ENCODE measurements at regions not wholly inside any gene's neighbourhood (a gene's known extent, or its start where the extent isn't known, plus 50 kb on each side); places are given as distances from the start of the nearest gene placed in this dataset.

DNA sequence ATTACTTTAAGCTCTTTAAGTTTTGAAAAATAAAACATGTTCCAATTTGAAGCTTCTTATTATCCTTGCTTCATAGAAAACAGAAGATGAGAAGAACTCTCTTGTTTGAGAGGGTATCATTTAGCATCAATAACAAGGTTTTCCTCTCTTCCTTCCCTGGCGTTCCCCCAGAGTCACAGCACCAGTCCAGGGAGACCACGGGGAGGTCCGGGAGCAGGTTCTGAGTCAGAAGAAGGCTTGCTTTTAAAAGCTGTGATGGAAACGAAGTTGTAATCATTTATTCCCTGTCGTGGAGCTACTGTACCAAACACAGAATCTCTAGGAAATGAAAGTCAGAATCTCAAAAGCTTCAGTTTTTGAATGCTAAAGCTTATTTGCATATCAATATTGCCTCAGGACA lies 174.0 kb upstream of the LSM14A start:
- H3K27ac ChIP-seq (ENCODE audit: low read depth in 1 of 2, low read length in 2 of 2): no peak overlapping the region
- H3K9ac ChIP-seq (ENCODE audit: low read depth in 1 of 2, low read length in 2 of 2): no peak overlapping the region
- H3K36me3 ChIP-seq (ENCODE audit: control insufficient read depth in 4 of 4, insufficient read depth in 3 of 4, low read depth in 1 of 4, low read length in 3 of 4): no peaks in the 10 kb centered on the region
- TF ChIP-seq GABPA (IDR thresholded peaks at IDR 0.05 in 1 of 2, conservative IDR thresholded peaks at IDR 0.05 in 1 of 2): no peak
- TF ChIP-seq, protein P1, sequence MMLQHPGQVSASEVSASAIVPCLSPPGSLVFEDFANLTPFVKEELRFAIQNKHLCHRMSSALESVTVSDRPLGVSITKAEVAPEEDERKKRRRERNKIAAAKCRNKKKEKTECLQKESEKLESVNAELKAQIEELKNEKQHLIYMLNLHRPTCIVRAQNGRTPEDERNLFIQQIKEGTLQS (IDR thresholded peaks at IDR 0.05): no peak
- no peak overlapping the region for H3K4me3 ChIP-seq (ENCODE audit: low read depth in 1 of 3, low read length in 3 of 3)
- H3K27me3 ChIP-seq (ENCODE audit: control insufficient read depth in 4 of 4, insufficient read depth in 4 of 4, low read length in 3 of 4): no peaks in the 10 kb centered on the region
- H3K9me3 ChIP-seq (ENCODE audit: control insufficient read depth in 4 of 4, low read length in 3 of 4): no peaks in the 10 kb centered on the region
- 25% methylated on average over 5 of the region's 5 CpGs for WGBS
- no peak for DNase-seq (ENCODE audit: low spot score)
- no peaks in the 10 kb centered on the region for H3K4me1 ChIP-seq (ENCODE audit: control insufficient read depth in 4 of 4, insufficient read depth in 4 of 4, low read length in 3 of 4)

DNA sequence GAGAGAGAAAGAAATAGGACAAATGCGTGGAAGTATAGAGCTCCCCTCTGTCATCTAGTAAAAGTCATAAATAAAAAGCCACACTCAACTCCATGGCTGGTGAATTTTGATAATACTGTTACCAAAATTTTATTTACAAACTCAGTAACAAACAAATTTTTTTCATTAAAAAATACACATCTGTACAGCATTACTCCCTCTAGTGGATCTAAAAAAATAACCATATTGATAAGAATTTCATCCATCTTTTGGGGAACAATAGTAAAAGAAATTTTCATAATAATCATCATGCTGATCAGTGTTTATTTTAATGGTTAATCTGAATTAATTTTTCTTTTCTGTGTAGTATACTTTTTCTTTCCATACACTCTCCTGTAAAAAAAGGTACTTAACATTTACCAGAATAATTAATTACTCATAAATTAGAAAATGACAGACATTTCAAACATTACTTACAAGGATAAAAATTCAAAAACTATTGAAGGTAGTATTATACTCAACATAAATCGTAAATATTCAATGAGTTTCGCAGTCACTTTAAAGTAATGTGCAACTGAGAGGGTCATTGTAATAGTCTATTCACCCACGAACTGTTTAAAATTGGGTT lies 173.5 kb upstream of the LSM14A start:
- DNase-seq (ENCODE audit: low spot score): no peak
- Histone ChIP-seq H3K4me1 (ENCODE audit: control insufficient read depth in 4 of 4, insufficient read depth in 4 of 4, low read length in 3 of 4) (no peaks in the 10 kb centered on the region), H3K9me3 (ENCODE audit: control insufficient read depth in 4 of 4, low read length in 3 of 4) (no peaks in the 10 kb centered on the region), H3K36me3 (ENCODE audit: control insufficient read depth in 4 of 4, insufficient read depth in 3 of 4, low read depth in 1 of 4, low read length in 3 of 4) (no peaks in the 10 kb centered on the region), H3K27ac (ENCODE audit: low read depth in 1 of 2, low read length in 2 of 2) (no peak overlapping the region), H3K9ac (ENCODE audit: low read depth in 1 of 2, low read length in 2 of 2) (no peak overlapping the region), H3K27me3 (ENCODE audit: control insufficient read depth in 4 of 4, insufficient read depth in 4 of 4, low read length in 3 of 4) (peaks cover 0 to 3% (median 0%) of the 10 kb centered on the region in 4 donors), H3K4me3 (ENCODE audit: low read depth in 1 of 3, low read length in 3 of 3) (no peak overlapping the region)
- 60% methylated on average over 4 of the region's 4 CpGs for WGBS
- TF ChIP-seq YY1 (IDR thresholded peaks at IDR 0.05) (no peak), RAD21 (IDR thresholded peaks at IDR 0.05) (peak; percentile 67 to 69), HNF4A (conservative IDR thresholded peaks at IDR 0.05) (no peak)
- TF ChIP-seq, protein P2, sequence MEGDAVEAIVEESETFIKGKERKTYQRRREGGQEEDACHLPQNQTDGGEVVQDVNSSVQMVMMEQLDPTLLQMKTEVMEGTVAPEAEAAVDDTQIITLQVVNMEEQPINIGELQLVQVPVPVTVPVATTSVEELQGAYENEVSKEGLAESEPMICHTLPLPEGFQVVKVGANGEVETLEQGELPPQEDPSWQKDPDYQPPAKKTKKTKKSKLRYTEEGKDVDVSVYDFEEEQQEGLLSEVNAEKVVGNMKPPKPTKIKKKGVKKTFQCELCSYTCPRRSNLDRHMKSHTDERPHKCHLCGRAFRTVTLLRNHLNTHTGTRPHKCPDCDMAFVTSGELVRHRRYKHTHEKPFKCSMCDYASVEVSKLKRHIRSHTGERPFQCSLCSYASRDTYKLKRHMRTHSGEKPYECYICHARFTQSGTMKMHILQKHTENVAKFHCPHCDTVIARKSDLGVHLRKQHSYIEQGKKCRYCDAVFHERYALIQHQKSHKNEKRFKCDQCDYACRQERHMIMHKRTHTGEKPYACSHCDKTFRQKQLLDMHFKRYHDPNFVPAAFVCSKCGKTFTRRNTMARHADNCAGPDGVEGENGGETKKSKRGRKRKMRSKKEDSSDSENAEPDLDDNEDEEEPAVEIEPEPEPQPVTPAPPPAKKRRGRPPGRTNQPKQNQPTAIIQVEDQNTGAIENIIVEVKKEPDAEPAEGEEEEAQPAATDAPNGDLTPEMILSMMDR (IDR thresholded peaks at IDR 0.05; ENCODE audit: low read depth, low read length, missing input control): peak; percentile 35

DNA sequence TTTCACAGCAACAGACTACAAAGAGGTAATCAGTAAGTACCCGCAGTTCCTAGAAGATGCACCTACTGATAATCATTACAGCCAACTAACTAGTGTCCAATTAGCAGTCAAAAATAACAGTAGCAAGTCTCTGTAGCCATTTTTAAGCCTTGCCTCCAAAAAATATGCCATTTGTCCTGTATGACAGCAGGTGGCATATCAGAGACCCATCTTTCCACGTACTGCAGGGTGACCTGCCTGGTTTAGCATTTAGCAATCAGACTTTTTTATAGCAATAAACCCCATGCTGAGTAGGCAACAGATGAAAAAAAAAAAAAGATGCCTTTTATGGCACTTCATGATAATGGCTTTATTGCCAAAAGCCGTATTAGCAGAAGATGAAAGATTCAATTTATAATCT lies 155.3 kb upstream of the LSM14A start:
- Histone ChIP-seq H3K36me3 (ENCODE audit: control insufficient read depth in 4 of 4, insufficient read depth in 3 of 4, low read depth in 1 of 4, low read length in 3 of 4) (no peaks in the 10 kb centered on the region), H3K27me3 (ENCODE audit: control insufficient read depth in 4 of 4, insufficient read depth in 4 of 4, low read length in 3 of 4) (peaks cover 0 to 3% (median 0%) of the 10 kb centered on the region in 4 donors), H3K9ac (ENCODE audit: low read depth in 1 of 2, low read length in 2 of 2) (no peak overlapping the region), H3K9me3 (ENCODE audit: control insufficient read depth in 4 of 4, low read length in 3 of 4) (no peaks in the 10 kb centered on the region), H3K4me3 (ENCODE audit: low read depth in 1 of 3, low read length in 3 of 3) (no peak overlapping the region), H3K27ac (ENCODE audit: low read depth in 1 of 2, low read length in 2 of 2) (no peak overlapping the region), H3K4me1 (ENCODE audit: control insufficient read depth in 4 of 4, insufficient read depth in 4 of 4, low read length in 3 of 4) (no peaks in the 10 kb centered on the region)
- 50% methylated on average over 3 of the region's 3 CpGs for WGBS
- TF ChIP-seq, protein P3, sequence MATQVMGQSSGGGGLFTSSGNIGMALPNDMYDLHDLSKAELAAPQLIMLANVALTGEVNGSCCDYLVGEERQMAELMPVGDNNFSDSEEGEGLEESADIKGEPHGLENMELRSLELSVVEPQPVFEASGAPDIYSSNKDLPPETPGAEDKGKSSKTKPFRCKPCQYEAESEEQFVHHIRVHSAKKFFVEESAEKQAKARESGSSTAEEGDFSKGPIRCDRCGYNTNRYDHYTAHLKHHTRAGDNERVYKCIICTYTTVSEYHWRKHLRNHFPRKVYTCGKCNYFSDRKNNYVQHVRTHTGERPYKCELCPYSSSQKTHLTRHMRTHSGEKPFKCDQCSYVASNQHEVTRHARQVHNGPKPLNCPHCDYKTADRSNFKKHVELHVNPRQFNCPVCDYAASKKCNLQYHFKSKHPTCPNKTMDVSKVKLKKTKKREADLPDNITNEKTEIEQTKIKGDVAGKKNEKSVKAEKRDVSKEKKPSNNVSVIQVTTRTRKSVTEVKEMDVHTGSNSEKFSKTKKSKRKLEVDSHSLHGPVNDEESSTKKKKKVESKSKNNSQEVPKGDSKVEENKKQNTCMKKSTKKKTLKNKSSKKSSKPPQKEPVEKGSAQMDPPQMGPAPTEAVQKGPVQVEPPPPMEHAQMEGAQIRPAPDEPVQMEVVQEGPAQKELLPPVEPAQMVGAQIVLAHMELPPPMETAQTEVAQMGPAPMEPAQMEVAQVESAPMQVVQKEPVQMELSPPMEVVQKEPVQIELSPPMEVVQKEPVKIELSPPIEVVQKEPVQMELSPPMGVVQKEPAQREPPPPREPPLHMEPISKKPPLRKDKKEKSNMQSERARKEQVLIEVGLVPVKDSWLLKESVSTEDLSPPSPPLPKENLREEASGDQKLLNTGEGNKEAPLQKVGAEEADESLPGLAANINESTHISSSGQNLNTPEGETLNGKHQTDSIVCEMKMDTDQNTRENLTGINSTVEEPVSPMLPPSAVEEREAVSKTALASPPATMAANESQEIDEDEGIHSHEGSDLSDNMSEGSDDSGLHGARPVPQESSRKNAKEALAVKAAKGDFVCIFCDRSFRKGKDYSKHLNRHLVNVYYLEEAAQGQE (IDR thresholded peaks at IDR 0.05): no peak
- TF ChIP-seq JUND (IDR thresholded peaks at IDR 0.05) (no peak), RAD21 (IDR thresholded peaks at IDR 0.05) (no peak), EGR1 (IDR thresholded peaks at IDR 0.05; ENCODE audit: low read depth in 2 of 2) (no peak), HNF4A (conservative IDR thresholded peaks at IDR 0.05) (no peak), RXRA (IDR thresholded peaks at IDR 0.05) (no peak), YY1 (IDR thresholded peaks at IDR 0.05) (no peak), GABPA (IDR thresholded peaks at IDR 0.05 in 1 of 2, conservative IDR thresholded peaks at IDR 0.05 in 1 of 2) (no peak), HNF4G (IDR thresholded peaks at IDR 0.05) (no peak)
- TF ChIP-seq, protein P4, sequence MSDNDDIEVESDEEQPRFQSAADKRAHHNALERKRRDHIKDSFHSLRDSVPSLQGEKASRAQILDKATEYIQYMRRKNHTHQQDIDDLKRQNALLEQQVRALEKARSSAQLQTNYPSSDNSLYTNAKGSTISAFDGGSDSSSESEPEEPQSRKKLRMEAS (IDR thresholded peaks at IDR 0.05): no peak
- TF ChIP-seq, protein P1 (IDR thresholded peaks at IDR 0.05): no peak
- TF ChIP-seq, protein P5, sequence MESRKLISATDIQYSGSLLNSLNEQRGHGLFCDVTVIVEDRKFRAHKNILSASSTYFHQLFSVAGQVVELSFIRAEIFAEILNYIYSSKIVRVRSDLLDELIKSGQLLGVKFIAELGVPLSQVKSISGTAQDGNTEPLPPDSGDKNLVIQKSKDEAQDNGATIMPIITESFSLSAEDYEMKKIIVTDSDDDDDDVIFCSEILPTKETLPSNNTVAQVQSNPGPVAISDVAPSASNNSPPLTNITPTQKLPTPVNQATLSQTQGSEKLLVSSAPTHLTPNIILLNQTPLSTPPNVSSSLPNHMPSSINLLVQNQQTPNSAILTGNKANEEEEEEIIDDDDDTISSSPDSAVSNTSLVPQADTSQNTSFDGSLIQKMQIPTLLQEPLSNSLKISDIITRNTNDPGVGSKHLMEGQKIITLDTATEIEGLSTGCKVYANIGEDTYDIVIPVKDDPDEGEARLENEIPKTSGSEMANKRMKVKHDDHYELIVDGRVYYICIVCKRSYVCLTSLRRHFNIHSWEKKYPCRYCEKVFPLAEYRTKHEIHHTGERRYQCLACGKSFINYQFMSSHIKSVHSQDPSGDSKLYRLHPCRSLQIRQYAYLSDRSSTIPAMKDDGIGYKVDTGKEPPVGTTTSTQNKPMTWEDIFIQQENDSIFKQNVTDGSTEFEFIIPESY (IDR thresholded peaks at IDR 0.05): no peak
- TF ChIP-seq, protein P2 (IDR thresholded peaks at IDR 0.05; ENCODE audit: low read depth, low read length, missing input control): no peak
- no peak for DNase-seq (ENCODE audit: low spot score)

Data from liver (tissue), 8 donors.